Stimulated activated CD8-positive, alpha-beta memory T cell treated with anti-CD3 and anti-CD28 coated beads, Interleukin-4, amount 100 ng/mL, for 48 hours (primary cell): ENCODE measurements at regions not wholly inside any gene's neighbourhood (a gene's known extent, or its start where the extent isn't known, plus 50 kb on each side); places are given as distances from the start of the nearest gene placed in this dataset.
"Not testable (repeated sequence)": the region's sequence is repeated elsewhere in the genome, so short reads cannot be mapped to it uniquely, and the experiment has no call there.

Experiments
- DNase-seq: peaks from one replicate; pipeline ENCODE4 v3.0.0-alpha.2; 2020

DNA sequence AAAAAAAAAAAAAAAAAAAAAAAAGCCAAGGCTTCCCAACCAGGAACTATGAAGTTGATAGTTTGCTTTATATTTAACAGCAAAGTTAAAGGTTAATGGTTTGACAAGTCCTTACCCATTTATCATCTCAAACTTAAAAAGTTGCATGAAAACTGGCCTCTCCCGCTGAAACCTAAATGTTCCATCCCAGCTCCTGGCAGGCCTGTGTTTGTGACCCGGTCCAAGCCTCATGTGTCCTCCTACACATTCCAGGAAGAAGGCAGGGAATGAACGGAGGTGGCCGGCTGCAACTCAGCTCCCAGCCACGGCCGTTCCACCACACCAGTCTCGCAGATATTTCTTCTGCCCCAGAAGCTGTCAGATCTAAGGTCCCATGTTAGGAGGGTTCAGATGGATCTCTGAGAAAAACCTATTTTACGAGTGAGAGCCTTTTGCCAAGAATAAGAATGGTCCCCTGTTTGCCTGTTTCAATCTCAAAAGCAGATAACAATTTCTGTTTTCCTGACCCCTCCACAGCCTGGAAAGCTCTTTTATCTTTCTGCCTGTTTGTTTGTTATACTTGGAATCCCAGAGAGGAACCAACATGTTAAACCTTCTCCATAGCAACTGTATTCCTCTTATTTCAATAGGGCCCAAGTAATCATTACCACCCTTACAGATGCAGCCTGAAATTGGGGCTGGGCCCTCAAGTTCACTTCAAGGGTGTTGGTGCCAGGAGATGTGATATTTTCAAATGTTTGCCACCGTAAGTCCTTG lies 56.5 kb downstream of the KCTD12 start:
- no peak for DNase-seq

DNA sequence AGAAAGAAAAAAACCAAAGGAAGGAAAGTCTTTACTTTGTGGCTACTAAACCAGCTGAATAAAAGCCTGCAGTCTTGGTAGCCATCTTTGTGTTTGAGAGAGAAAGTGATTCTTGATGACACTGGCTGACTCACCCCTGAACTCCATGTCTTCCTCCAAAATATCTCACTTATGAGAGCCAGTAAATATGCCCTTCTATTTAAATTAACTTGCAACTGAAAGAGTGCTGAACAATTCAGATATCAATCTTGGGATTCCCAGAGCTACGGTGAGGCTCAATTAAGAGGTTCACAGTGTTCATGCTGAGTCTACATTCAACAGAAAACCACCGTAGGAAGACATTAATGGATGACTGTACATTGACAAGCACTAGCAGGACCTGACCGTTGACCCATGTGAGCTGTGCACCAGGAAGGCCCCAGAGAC lies 57.9 kb downstream of the KCTD12 start:
- no peak for DNase-seq

DNA sequence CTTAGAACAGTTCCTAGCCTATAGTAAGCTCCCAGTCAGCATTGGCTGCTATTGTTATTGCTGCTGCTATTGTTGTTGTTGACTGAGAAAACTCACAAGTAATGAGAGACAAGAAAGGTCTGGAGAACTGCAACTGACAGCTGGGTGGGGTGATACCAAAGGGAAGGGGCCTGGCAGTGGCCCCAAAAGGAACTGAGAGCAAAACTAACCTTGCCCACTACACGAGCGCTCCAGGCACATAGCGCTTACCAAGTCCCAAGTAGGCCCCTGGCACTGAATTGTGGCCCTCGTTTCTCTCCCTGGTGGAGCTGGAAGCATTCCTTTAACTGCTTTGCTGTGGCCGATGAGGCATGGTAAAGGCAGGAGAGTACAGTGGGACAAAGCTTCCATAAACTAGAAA lies 59.7 kb downstream of the KCTD12 start:
- DNase-seq, result no peak

DNA sequence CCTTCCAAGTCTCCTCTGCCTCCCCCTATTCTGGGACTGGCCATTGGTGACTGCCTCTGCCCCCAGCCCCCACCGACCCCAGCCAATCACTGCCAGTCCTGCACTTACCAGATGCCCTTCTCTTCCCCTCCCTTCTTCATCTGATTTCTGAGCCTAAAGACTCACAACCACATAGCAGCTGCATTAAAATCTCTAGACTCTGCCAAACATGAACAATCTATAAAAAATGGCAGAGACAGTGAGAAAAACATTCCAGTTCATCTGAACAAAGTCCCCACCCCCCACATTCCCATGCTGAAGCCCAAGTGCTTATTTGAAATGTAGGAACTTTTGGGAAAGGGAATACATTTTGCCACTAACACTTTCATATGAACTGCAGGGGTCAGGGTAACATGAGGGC lies 60.8 kb downstream of the KCTD12 start:
- DNase-seq, result no peak

DNA sequence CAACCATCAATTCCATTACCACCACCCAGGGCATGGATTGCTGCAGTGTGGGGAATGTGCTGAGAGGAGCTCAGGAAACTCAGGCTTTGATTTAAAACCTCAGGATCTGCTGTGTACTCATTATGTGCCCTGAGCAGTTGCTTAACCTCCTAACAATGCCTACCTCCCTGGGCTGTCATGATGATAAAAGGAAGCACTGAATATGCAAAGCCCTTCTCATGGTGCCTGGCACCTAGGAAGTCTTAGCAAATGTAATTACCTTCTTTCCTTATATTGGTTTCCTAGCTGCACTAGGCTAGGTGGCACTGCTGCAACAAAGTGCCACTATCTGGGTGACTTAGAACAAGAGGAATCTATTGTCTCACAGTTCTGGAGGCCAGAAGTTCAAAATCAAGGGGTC lies 62.2 kb downstream of the KCTD12 start:
- DNase-seq, result no peak

DNA sequence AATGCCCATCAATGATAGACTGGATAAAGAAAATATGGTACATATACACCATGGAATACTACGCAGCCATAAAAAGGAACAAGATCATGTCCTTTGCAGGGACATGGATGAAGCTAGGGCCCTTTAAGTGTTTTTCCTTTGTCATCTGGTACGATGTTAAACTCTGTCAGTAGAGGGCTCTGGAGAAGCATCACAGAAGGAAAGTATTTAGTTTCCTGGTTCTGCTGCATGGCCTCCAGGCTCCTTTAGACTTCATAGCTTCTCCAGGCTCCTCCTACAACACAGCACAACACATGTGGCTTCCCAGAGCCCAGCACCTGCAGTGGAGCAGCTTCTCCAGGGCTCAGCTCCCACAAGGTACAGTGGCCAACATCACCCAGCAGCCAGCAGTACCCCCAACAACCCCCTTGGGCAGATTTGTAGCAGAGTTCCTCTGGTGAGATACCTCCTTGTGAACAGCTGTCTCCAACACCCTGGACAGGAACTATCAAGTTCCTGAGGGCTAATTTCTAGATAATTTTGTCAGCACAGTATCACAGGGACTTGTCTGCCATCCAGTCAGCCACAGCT lies 63.4 kb downstream of the KCTD12 start:
- no peak for DNase-seq

DNA sequence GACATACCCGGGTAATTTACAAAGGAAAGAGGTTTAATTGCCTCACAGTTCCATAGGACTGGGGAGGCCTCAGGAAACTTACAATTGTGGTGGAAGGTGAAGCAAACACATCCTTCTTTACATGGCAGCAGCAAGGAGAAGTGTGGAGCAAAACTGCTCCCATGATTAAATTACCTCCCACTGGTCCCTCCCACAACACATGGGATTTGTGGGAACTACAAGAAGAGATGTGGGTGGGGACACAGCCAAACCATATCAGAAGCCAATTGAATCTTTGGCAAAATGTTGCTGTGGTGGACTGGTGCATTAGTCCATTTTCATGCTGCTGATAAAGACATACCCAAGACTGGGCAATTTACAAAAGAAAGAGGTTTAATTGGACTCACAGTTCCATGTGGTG lies 65.0 kb downstream of the KCTD12 start:
- DNase-seq, result not testable (repeated sequence)

DNA sequence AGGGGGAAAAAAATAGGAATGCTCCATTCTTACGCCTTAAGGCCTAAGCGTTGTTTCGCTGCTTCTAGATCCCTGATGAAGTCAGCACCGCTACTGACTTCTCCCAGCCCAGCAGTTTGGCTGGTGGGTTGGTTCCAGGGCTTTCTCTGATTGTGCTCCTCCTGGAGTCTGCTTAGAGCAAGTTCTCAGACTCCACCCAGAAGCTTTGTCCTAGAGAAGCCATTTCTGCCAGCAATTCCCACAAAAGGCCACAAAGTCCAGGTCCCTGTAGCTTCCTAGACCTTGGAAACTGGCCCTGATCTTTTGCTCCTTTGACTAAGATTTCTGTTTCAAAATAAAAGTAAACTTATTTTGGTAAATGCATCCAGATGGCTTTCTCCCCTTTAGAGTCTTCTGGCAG lies 65.4 kb downstream of the KCTD12 start:
- DNase-seq, result no peak

DNA sequence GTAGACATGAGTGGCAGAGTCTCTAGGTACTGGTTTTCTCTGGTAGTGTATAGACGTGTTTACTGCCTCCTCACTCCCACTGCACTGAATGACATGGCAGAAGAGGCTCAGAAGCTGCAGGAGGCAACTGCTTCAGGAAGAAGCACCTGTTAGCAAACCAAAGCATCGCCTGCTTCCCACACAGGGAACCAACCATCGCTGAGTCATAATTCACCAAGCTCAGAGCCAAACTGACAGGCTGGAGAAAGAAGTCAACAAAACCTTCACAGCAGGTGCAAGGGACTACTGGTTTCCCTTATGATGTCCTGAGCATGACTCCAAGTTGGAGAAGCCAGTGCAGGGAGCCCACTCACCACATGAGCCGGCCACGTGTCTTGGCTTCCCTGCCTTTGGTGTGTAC lies 69.8 kb downstream of the KCTD12 start:
- no peak for DNase-seq

DNA sequence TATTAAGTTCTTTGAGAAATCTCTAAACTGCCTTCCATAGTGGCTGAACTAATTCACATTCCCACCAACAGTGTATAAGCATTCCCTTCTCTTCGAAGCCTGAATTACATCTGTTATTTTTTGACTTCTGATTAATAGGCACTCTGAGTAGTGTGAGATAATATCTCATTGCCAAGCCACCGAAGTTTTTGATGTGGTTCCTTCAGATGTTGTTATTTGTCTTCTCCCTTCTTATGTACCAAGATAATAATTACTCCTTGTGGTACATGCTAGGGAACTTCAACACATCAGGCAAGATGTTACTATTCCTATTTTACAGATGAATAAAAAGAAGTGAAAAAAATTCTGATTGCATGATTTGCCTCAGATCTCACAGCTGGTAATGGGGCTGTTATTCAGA lies 70.9 kb downstream of the KCTD12 start:
- DNase-seq, result no peak

DNA sequence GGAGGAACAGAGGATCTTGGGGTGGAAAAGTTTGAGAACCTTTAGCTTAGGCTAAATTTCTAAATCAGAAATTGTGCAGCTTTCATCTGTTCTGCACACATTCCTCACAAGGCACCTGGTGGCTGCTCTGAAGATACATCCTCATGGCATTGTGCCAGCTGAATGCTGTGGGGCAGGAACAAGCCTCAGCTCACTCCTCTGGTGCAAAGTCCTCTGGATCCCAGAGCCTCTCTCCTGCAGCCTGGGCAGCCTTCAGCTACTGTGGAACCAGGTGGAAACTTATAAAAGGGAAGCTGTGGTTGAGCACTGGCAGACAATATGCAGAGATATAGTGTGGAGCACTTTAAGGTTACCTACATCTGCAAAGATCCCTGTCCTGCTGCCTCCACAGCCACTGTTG lies 72.3 kb downstream of the KCTD12 start:
- DNase-seq, result no peak

DNA sequence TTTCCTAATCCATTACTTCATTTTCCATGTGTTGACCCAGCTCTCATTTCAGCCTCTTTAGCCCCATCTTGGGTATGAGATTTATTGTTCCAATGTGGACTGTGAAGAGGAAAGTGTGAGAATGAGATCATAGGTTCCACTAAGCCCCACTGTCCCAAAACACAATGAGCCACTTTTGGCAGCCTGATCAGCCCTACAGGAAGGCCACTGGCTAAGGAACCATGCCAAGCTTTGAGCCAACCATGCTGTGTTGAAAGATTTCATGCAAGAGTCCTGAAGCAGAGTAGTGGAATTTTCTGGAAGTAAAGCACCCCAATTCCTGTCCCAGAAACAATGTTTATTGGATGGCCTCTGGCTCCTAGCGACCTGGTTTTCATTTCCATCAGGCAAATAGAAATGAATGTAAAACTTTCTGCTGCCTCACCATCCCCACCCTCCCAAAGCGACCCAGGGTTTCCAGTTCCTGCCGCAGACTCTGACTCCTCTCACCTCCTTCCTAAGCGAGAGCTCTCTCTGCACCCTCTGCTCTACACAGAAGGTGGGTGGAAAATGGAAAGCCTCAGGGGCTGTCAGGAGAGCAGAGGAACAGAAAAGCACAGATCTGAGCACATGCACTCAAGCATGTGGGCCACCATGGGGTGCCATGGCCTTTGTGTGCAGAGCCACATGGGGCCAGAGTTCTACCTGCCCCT lies 73.1 kb downstream of the KCTD12 start:
- DNase-seq, result no peak

DNA sequence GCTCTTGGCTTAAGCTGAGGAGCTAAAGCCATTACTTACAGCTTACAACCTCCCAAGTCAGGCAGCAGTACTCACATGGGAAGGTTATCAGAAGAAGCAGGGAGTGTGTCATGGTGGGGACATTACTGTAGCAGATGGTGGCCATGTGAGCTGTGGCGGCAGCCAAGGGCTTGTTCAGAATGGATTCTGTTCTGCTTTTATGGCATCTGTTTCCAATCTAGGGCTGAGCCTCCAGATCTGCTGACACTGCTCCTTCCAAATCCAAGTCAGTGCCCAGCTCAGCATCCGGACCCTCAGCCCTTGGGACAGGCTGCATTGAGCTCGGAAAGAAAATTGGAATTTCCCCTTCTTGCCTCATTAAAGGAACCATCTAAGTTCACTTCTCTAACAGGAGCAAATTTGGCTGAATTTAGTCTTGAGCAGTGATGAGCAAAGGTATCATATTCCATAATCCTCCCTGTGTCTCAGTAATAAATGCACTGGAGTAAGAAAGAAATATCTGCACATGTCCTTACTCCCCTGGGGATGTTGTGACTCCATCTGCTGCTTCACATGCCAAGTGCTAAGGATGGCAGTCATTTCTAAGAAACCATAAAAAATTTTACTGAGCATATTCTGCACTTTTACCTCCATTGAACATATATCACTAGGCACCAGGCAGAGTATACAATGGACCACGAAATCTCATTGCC lies 73.9 kb downstream of the KCTD12 start:
- no peak for DNase-seq

DNA sequence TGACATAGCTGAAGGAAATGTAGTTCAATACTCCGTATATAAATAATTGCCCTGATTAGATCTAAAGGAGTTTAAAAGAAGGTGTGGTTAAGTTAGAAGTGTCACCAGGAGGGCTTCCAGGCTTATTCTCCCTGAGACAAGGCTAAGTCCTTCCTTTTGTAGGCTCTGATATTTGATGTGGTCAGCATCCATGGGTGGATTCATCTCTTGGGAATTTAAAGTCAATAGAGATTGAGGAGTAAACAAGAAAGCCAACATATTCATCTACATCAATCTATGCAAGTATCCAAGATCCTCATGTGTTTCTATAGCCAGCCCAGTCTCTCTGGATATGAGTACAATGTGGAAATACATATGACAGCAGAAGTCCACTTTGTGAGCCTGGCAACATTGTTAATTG lies 76.8 kb downstream of the KCTD12 start:
- no peak for DNase-seq

DNA sequence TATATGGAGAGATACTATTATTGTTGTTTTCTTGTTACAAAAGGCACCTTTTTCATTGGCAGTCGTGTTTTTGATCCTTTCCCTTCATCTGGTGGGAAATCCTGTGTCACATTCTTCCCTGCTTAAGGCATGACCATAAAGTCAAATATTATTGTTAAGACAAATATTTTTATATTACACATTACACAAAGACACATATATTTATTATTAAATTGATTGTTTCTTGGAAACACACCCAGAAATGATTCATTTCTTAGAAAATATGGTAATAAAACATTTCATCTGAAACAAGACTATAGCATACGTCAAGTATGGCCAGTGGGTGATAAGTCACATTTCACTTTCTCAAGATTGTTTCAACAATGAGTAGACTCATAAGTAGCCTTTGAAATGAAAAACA lies 77.3 kb downstream of the KCTD12 start:
- no peak for DNase-seq

DNA sequence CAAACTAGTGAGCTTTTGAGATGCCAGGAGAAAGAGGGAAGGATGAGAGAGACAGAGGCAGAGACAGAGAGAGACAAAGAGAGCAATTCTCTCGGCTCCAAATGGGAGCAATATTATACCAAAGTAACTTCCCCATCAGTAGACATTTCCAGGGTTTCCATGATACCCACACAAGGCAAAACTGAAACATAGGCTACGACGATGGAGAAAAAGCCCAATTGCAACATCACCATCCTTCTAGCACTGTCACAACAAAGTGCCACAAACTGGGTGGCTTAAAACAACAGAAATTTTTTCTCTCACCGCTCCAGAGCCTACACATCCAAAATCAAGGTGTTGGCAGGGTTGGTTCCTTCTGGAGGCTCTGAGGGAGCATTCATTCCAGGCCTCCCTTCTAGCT lies 81.4 kb downstream of the KCTD12 start:
- DNase-seq, result no peak

DNA sequence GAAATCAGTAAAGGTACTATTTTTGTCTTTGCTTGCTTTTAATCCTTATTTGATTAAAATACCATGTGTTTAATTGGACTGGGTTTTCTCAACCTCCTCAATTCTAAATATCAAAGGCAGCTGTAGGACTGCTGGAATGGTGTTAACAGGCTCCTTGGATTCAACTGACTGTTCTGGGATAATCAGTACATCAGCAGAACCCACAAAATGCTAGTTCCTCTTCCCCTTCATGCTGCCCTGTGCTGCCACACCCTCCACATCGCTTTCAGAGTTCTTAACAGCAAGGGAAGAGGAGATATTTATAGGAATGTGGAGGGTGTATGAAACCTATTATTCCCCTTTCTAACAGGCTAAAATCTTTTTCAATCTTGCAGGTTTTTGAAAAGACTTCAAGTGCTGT lies 82.4 kb downstream of the KCTD12 start:
- no peak for DNase-seq

DNA sequence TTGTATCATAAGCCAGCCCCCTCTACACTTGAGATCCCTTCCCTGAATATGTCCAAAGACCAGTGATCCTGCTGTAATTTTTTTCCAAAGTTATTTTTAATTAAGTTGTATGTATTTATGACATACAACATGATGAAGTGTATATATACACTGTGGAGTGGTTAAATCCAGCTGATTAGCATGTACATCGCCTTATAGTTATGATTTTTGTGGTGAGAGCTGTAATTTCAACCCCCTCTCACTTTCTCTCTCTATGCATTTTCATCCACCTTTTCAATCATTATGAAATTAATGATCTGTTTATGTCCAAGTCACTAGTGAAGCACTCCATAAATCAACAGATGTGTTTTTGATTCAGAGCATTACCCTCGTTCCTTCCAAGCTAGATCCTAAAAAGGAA lies 85.3 kb downstream of the KCTD12 start:
- no peak for DNase-seq

DNA sequence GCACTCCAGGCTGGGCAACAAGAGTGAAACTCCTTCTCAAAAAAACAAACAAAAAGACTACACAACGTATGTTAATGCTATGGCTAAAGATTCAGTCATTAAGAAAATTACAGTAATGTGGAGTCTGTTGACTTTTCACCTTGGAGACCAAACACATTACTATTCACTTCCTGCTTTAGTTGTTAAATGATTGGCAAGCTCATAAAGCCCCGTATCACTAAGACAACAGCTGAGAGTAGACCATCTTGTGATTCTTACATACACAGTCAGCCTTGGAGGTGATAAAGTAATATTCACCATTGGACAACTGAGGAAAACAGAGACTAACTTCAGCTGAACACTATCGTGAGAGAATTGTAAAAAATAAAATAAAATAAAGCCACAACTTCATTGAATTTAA lies 86.5 kb downstream of the KCTD12 start:
- no peak for DNase-seq

DNA sequence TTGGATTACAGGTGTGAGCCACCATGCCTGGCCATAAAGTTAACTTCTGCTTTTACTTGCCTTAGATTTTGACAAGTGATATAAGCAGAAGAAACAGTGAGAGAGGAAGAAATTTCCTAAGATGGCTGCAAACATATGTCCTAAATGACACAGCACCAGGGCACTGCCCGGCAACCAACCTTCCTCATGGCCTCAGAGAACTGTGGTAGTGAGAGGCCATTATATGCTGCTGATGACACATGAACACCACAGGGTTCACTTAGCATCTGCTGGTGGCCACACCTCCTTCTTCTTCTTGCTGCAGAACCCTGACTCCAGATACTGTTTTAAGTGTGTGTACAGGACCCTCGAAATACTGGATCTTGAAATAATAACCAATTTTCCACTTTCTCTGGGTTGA lies 88.2 kb downstream of the KCTD12 start:
- DNase-seq, result no peak

DNA sequence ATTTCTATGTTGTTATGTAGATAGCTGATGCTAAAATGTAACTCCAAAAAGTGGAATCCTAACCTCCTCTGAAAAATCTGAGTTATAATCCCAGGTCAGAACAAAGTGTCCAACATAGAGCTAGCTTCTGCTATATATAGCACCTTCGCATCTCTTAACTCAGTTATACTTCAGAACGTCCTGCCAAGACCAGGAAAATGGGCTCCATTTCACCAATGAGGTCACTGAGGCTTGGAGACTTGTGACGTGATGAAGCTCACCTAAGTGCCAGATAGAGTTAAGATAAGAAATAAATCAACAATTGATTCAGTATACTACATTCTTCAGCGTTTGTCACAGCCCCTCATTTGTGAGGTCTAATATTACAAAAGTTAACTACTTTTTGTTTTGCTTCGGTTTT lies 88.8 kb downstream of the KCTD12 start:
- DNase-seq, result no peak

DNA sequence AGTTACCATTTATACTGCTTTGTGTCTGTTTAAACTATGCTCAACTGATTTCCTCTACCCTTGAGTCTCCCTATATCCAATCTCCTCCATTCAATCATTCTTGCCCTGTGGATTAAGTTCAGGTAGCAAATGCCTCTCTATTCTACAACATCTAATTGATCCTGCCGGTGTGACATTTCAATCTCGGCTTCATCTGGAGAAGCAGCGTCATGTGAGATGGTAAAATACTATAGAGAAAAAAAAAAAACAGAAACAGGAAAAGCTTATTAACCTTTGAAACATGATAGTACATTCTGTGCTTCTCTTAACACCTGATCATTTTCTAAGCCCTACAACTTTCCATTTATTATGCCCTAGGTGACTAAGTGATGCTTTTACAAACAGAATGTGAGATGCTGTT lies 89.4 kb downstream of the KCTD12 start:
- DNase-seq, result no peak

DNA sequence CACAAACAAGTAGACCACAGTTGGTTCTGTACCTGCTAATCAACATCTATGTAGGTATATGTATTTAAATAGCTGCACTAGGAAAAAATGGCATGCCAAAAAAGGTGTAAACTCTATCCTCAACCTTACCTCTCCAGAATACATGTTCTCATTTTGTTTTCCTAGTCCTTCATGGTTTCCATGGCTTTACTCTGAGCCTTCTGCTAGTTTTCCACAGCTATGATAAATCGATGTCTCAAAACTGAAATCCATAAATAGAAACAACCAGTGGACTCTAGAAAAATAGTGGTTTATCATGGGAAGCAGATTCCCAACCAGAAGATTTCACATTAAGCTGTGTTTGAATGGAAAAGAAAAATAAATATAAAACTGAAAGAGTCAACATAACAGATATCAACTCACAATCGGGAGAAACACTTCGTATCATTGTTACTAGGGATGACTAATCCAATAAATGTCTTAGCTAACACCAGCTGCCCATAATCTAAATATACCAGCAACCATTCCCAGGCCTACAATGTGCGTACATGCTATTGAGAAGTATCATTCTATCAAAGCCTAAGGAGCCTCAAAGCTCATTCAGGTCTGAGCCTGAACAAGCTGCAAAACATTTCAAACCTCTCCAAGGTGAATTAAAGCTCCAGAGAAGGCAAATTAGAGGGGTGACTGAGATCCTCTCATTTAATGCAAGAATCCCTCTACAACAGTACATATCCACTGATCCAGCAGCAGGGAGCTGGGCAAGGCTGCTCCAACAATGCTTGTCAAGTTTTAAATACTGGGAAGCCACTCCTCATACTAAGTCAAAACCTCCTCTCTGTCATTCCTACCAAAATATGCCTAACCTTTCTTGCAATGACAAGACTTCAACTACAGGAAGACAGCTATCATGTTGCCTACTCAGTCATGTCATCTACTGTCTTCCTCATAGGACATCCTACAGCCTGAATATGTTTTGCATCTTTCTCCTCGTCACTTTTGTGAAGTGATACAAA lies 90.2 kb downstream of the KCTD12 start:
- no peak for DNase-seq
